ENCODE measurements at regions not wholly inside any gene's neighbourhood (a gene's known extent, or its start where the extent isn't known, plus 50 kb on each side); places are given as distances from the start of the nearest gene placed in this dataset.

- H3K27me3 ChIP-seq (ENCODE audit: control insufficient read depth, insufficient read depth, low read length), result no peaks in the 10 kb centered on the region
- no peak overlapping the region for H3K4me3 ChIP-seq (ENCODE audit: low read depth, low read length)
- no peak for DNase-seq (ENCODE audit: low read depth)
- POLR2A ChIA-PET, result no interaction called here
- TF ChIP-seq CTCF (IDR thresholded peaks at IDR 0.05; ENCODE audit: insufficient read depth, low read depth, low read length), result no peak
- CTCF ChIA-PET, result no interaction called here
- H3K36me3 ChIP-seq (ENCODE audit: control insufficient read depth, insufficient read depth, low read length), result no peaks in the 10 kb centered on the region
These were observed 987.7 kb upstream of the GRIA3 start for GRCh38 chrX:122196343-122196742.

- Histone ChIP-seq H3K4me3 (ENCODE audit: low read depth, low read length) (no peak overlapping the region), H3K27me3 (ENCODE audit: control insufficient read depth, insufficient read depth, low read length) (no peaks in the 10 kb centered on the region), H3K36me3 (ENCODE audit: control insufficient read depth, insufficient read depth, low read length) (no peaks in the 10 kb centered on the region)
- ChIA-PET CTCF (no interaction called here), POLR2A (no interaction called here)
- DNase-seq (ENCODE audit: low read depth), result no peak
- no peak for TF ChIP-seq CTCF (IDR thresholded peaks at IDR 0.05; ENCODE audit: insufficient read depth, low read depth, low read length)
These were observed 980.7 kb upstream of the GRIA3 start for GRCh38 chrX:122203399-122203798.

GRCh38 chrX:122218666-122219065, 965.4 kb upstream of the GRIA3 start:
- TF ChIP-seq CTCF (IDR thresholded peaks at IDR 0.05; ENCODE audit: insufficient read depth, low read depth, low read length), result no peak
- CTCF ChIA-PET, result no interaction called here
- POLR2A ChIA-PET, result no interaction called here
- Histone ChIP-seq H3K36me3 (ENCODE audit: control insufficient read depth, insufficient read depth, low read length) (no peaks in the 10 kb centered on the region), H3K27me3 (ENCODE audit: control insufficient read depth, insufficient read depth, low read length) (no peaks in the 10 kb centered on the region), H3K4me3 (ENCODE audit: low read depth, low read length) (no peak overlapping the region)
- DNase-seq (ENCODE audit: low read depth), result no peak

- no peak for TF ChIP-seq CTCF (IDR thresholded peaks at IDR 0.05; ENCODE audit: insufficient read depth, low read depth, low read length)
- Histone ChIP-seq H3K36me3 (ENCODE audit: control insufficient read depth, insufficient read depth, low read length) (no peaks in the 10 kb centered on the region), H3K27me3 (ENCODE audit: control insufficient read depth, insufficient read depth, low read length) (no peaks in the 10 kb centered on the region), H3K4me3 (ENCODE audit: low read depth, low read length) (no peak overlapping the region)
- no peak for DNase-seq (ENCODE audit: low read depth)
- POLR2A ChIA-PET, result no interaction called here
- CTCF ChIA-PET, result no interaction called here
These were observed 964.9 kb upstream of the GRIA3 start for GRCh38 chrX:122219226-122219625.

DNA sequence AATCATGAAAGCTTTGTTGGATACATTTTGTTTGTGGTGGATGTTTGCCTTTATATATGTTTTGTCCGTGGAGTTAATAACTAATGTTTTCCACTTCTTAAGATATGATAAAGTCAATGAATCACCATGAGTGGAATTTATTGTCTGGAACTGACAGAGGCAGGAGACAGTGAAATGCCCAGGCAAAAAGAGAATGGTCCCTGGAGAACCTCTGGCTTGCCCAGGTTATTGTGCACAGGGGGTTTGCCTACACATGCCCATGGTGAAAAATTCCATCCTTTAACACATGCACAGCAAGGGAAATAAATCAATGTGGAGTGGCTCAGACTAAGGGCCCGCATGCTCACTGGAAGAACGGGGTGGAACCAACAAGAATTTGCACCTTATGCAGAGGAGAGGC, 964.3 kb upstream of the GRIA3 start:
- H3K36me3 ChIP-seq (ENCODE audit: control insufficient read depth, insufficient read depth, low read length), result no peaks in the 10 kb centered on the region
- no peak for DNase-seq (ENCODE audit: low read depth)
- no peaks in the 10 kb centered on the region for H3K27me3 ChIP-seq (ENCODE audit: control insufficient read depth, insufficient read depth, low read length)
- ChIA-PET POLR2A (no interaction called here), CTCF (no interaction called here)
- no peak overlapping the region for H3K4me3 ChIP-seq (ENCODE audit: low read depth, low read length)
- TF ChIP-seq CTCF (IDR thresholded peaks at IDR 0.05; ENCODE audit: insufficient read depth, low read depth, low read length), result no peak
